IPS DF 4.7 (cell line): ENCODE measurements at regions not wholly inside any gene's neighbourhood (a gene's known extent, or its start where the extent isn't known, plus 50 kb on each side); places are given as distances from the start of the nearest gene placed in this dataset.

Experiments used
- DNase-seq: peaks from one replicate; pipeline ENCODE4 v3.0.0-alpha.2; 2013; ENCODE audit warnings: low spot score; ENCODE audit errors: extremely low read depth

GRCh38 chr18:78862395-78862794 is 117.2 kb upstream of the SALL3 start:
- DNase-seq = no peak

GRCh38 chr18:78865056-78865598 is 114.5 kb upstream of the SALL3 start:
- no peak for DNase-seq

GRCh38 chr18:78865771-78866310 is 113.8 kb upstream of the SALL3 start:
- no peak for DNase-seq

GRCh38 chr18:78867131-78867530 is 112.5 kb upstream of the SALL3 start:
- DNase-seq = no peak

GRCh38 chr18:78868330-78869316 is 111.0 kb upstream of the SALL3 start:
- DNase-seq = no peak

GRCh38 chr18:78871618-78872017 is 108.0 kb upstream of the SALL3 start:
- no peak for DNase-seq

GRCh38 chr18:78873926-78874500 is 105.6 kb upstream of the SALL3 start:
- DNase-seq = no peak

GRCh38 chr18:78875016-78875777 is 104.4 kb upstream of the SALL3 start:
- DNase-seq = peak; percentile 28

- DNase-seq = no peak
Measured at GRCh38 chr18:78875778-78876650, 103.6 kb upstream of the SALL3 start.

GRCh38 chr18:78876868-78877267 is 102.8 kb upstream of the SALL3 start:
- DNase-seq = no peak

GRCh38 chr18:78878335-78878734 is 101.3 kb upstream of the SALL3 start:
- no peak for DNase-seq

- peak; percentile 19 for DNase-seq
Measured at GRCh38 chr18:78879072-78879883, 100.3 kb upstream of the SALL3 start.

GRCh38 chr18:78882585-78882984 is 97.0 kb upstream of the SALL3 start:
- no peak for DNase-seq

- no peak for DNase-seq
Measured at GRCh38 chr18:78883501-78883900, 96.1 kb upstream of the SALL3 start.

GRCh38 chr18:78884502-78884901 is 95.1 kb upstream of the SALL3 start:
- no peak for DNase-seq

- no peak for DNase-seq
Measured at GRCh38 chr18:78889250-78889649, 90.4 kb upstream of the SALL3 start.

GRCh38 chr18:78890388-78890787 is 89.2 kb upstream of the SALL3 start:
- no peak for DNase-seq

GRCh38 chr18:78891185-78891762 is 88.3 kb upstream of the SALL3 start:
- no peak for DNase-seq

- DNase-seq = no peak
Measured at GRCh38 chr18:78892177-78892576, 87.4 kb upstream of the SALL3 start.
